PC-9 (cell line): ENCODE measurements at regions not wholly inside any gene's neighbourhood (a gene's known extent, or its start where the extent isn't known, plus 50 kb on each side); places are given as distances from the start of the nearest gene placed in this dataset.

Source experiments
- BruUV-seq: library from RNA; stranded (reverse); fragments of 400-500 nt; replicated peaks from 2 replicates; lab custom pipeline; 2021; lab: Mats Ljungman, UMichigan
- CTCF ChIA-PET: fragments of 300-600 bp; sonication (Branson Sonifier 250); formaldehyde crosslinking; loops from one replicate; lab custom pipeline; 2022; ENCODE audit warnings: antibody characterized with exemption; lab: Charles Lee
- POLR2A ChIA-PET: fragments of 300-600 bp; sonication (Branson Sonifier 250); formaldehyde crosslinking; loops from one replicate; lab custom pipeline; 2022; ENCODE audit warnings: antibody characterized with exemption; ENCODE audit not compliant: unreplicated experiment; lab: Charles Lee
- DNase-seq, 2 experiments: peaks; one replicate each; pipeline versions ENCODE4 v3.0.0 to v3.0.0-alpha.2; 2015 to 2022; ENCODE audit warnings: mixed read lengths in 1 of 2
- H2AFZ ChIP-seq: fragments of 200-600 bp; sonication (generic); 2 replicates; pipeline ENCODE4 v1.8.1; 2017; ENCODE audit warnings: antibody characterized with exemption
- H3F3A ChIP-seq: fragments of 200-600 bp; sonication (generic); 2 replicates; pipeline ENCODE4 v1.8.1; 2017; ENCODE audit warnings: antibody characterized with exemption, mild to moderate bottlenecking, low read depth; ENCODE audit not compliant: insufficient read depth
- H3K27ac ChIP-seq: fragments of 200-600 bp; sonication (generic); 2 replicates; pipeline ENCODE4 v1.6.1; 2016; ENCODE audit warnings: mixed run types
- H3K27me3 ChIP-seq: fragments of 200-600 bp; sonication (generic); 2 replicates; pipeline ENCODE4 v1.6.1; 2016; ENCODE audit warnings: low read depth, mixed run types; ENCODE audit not compliant: insufficient read depth
- H3K36me3 ChIP-seq: fragments of 200-600 bp; sonication (generic); 2 replicates; pipeline ENCODE4 v1.6.1; 2016; ENCODE audit warnings: low read depth, mixed run types
- H3K4me1 ChIP-seq: fragments of 200-600 bp; sonication (generic); replicated peaks from 2 replicates; pipeline ENCODE4 v1.6.1; 2016; ENCODE audit warnings: mixed run types; ENCODE audit not compliant: insufficient read depth
- H3K4me2 ChIP-seq: fragments of 200-600 bp; sonication (generic); 2 replicates; pipeline ENCODE4 v1.6.1; 2017; ENCODE audit warnings: mixed run types
- H3K4me3 ChIP-seq: fragments of 200-600 bp; sonication (generic); 2 replicates; pipeline ENCODE4 v1.6.1; 2016; ENCODE audit warnings: mixed run types
- H3K79me2 ChIP-seq: fragments of 200-600 bp; sonication (generic); 2 replicates; pipeline ENCODE4 v1.6.1; 2017; ENCODE audit warnings: low read depth, mixed run types
- H3K9me2 ChIP-seq: fragments of 200-600 bp; sonication (generic); 2 replicates; pipeline ENCODE4 v1.8.1; 2017; ENCODE audit warnings: mild to moderate bottlenecking; ENCODE audit not compliant: insufficient read depth
- H3K9me3 ChIP-seq: fragments of 200-600 bp; sonication (generic); 2 replicates; pipeline ENCODE4 v1.8.1; 2016; ENCODE audit warnings: low read depth; ENCODE audit not compliant: insufficient read depth
- H4K20me1 ChIP-seq: fragments of 200-600 bp; sonication (generic); 2 replicates; pipeline ENCODE4 v1.8.1; 2017; ENCODE audit not compliant: insufficient read depth
- CTCF ChIP-seq: fragments of 200-600 bp; sonication (generic); conservative IDR thresholded peaks from 2 replicates; pipeline ENCODE4 v1.6.1; 2017; ENCODE audit warnings: mixed run types, antibody characterized with exemption, mild to moderate bottlenecking, moderate library complexity
- EZH2 ChIP-seq: fragments of 200-600 bp; sonication (generic); IDR thresholded peaks from 2 replicates; pipeline ENCODE4 v1.8.0; 2017; ENCODE audit warnings: antibody characterized with exemption, low read depth
- intact Hi-C: fragments of 100-400 bp; cut with micrococcal nuclease; formaldehyde crosslinking; loops from one replicate; pipeline ENCODE4 v1.10.0; 2022; ENCODE audit not compliant: unreplicated experiment

DNA sequence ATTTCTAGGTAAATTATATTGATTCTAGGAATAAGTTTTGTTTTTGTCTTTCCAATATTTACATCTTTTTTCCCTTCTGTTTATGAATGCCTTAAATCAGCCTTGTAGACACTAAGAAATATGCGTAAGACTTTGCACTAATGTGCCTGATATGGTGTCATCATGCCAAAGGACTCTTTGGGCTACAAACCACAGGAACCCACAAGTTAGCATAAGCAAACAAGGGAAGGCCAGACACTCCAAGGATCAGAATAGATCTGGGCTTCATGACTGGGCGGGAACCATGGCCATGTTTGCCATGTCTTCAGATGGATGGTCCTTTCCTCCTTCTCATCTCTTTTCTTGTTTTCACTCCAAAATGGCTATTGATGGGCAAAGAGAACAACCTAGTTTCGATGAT, 242.2 kb upstream of the CHRNA7 start:
- Histone ChIP-seq H2AFZ (no peak overlapping the region), H3K27me3 (no peaks in the 10 kb centered on the region), H3K36me3 (no peaks in the 10 kb centered on the region), H4K20me1 (no peaks in the 10 kb centered on the region), H3K9me2 (no peaks in the 10 kb centered on the region), H3F3A (no peaks in the 10 kb centered on the region), H3K79me2 (no peaks in the 10 kb centered on the region), H3K4me3 (no peak overlapping the region), H3K4me2 (no peak overlapping the region), H3K27ac (no peak overlapping the region), H3K4me1 (no peaks in the 10 kb centered on the region), H3K9me3 (no peaks in the 10 kb centered on the region)
- DNase-seq: no peak
- CTCF ChIA-PET: no interaction called here
- intact Hi-C loops: no loop called here
- no TSS peak for BruUV-seq
- TF ChIP-seq EZH2 (no peak), CTCF (no peak)
- POLR2A ChIA-PET: no interaction called here

GRCh38 chr15:31792611-31793199, 237.6 kb upstream of the CHRNA7 start:
- intact Hi-C loops: no loop called here
- H3K4me1 ChIP-seq: no peaks in the 10 kb centered on the region

DNA sequence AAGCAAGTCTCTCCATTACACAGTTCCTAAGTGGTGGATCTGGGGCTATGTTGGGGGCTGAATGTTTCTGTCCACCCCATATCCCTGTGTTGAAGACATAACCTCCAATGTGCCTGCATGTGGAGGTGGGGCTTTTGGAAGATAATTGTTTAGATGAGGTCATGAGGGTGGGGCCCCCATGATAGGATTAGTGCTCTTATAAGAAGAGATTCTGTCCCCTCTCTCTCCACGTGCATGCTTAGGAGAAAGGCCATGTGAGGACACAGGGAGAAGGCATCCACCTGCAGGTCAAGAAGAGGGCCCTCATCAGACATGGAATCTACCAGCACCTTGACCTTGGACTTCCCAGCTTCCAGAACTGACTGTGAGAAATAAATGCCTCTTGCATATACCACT, 231.0 kb upstream of the CHRNA7 start:
- H3K4me3 ChIP-seq: no peak overlapping the region
- H3K9me2 ChIP-seq: no peaks in the 10 kb centered on the region
- POLR2A ChIA-PET: no interaction called here
- no peak overlapping the region for H3K4me2 ChIP-seq
- CTCF ChIA-PET: no interaction called here
- H3K9me3 ChIP-seq: no peaks in the 10 kb centered on the region
- H3F3A ChIP-seq: no peaks in the 10 kb centered on the region
- intact Hi-C loops: no loop called here
- H3K27ac ChIP-seq: no peak overlapping the region
- H3K36me3 ChIP-seq: no peaks in the 10 kb centered on the region
- no peaks in the 10 kb centered on the region for H3K79me2 ChIP-seq
- BruUV-seq: no TSS peak
- no peaks in the 10 kb centered on the region; the same call in 1 of the 2 replicates for H3K27me3 ChIP-seq
- H4K20me1 ChIP-seq: no peaks in the 10 kb centered on the region
- TF ChIP-seq EZH2 (no peak), CTCF (no peak)
- H3K4me1 ChIP-seq: no peaks in the 10 kb centered on the region
- no peak overlapping the region for H2AFZ ChIP-seq
- DNase-seq: no peak

More at GRCh38 chr15:31792611-31793199, 237.6 kb upstream of the CHRNA7 start:
- no peak overlapping the region for H2AFZ ChIP-seq
- TF ChIP-seq EZH2 (no peak), CTCF (no peak)
- H4K20me1 ChIP-seq: no peaks in the 10 kb centered on the region
- ChIA-PET CTCF (no interaction called here), POLR2A (no interaction called here)
- no peaks in the 10 kb centered on the region for H3K9me2 ChIP-seq
- no peaks in the 10 kb centered on the region for H3F3A ChIP-seq
- no TSS peak for BruUV-seq
- no peak overlapping the region for H3K27ac ChIP-seq
- no peaks in the 10 kb centered on the region; the same call in 1 of the 2 replicates for H3K27me3 ChIP-seq
- H3K4me3 ChIP-seq: no peak overlapping the region
- H3K9me3 ChIP-seq: no peaks in the 10 kb centered on the region
- no peaks in the 10 kb centered on the region for H3K79me2 ChIP-seq
- no peak for DNase-seq
- H3K4me2 ChIP-seq: no peak overlapping the region
- no peaks in the 10 kb centered on the region for H3K36me3 ChIP-seq
